Mucosa of rectum (tissue), 2 donors: ENCODE measurements at regions not wholly inside any gene's neighbourhood (a gene's known extent, or its start where the extent isn't known, plus 50 kb on each side); places are given as distances from the start of the nearest gene placed in this dataset.

Experiments used
- H3K27ac ChIP-seq, 2 donors: one replicate each; pipeline ENCODE4 v1.7.0; 2013; ENCODE audit warnings: inconsistent platforms in 2 of 2, low read depth in 2 of 2, low read length in 2 of 2
- H3K27me3 ChIP-seq, 2 donors: one replicate each; pipeline ENCODE4 v1.7.0; 2013; ENCODE audit warnings: low read length in 2 of 2; ENCODE audit not compliant: control insufficient read depth in 2 of 2, insufficient read depth in 2 of 2
- H3K36me3 ChIP-seq, 2 donors: one replicate each; pipeline ENCODE4 v1.7.0; 2013; ENCODE audit warnings: low read length in 2 of 2; ENCODE audit not compliant: control insufficient read depth in 2 of 2, insufficient read depth in 2 of 2
- H3K4me1 ChIP-seq, 2 donors: one replicate each; pipeline ENCODE4 v1.7.0; 2013; ENCODE audit warnings: low read length in 2 of 2, mild to moderate bottlenecking in 1 of 2; ENCODE audit not compliant: control insufficient read depth in 2 of 2, insufficient read depth in 2 of 2
- H3K4me3 ChIP-seq, 2 donors: one replicate each; pipeline ENCODE4 v1.7.0; 2013; ENCODE audit warnings: low read length in 2 of 2
- H3K9ac ChIP-seq, 2 donors: one replicate each; pipeline ENCODE4 v1.7.0; 2013; ENCODE audit warnings: low read length in 2 of 2, low read depth in 1 of 2, mild to moderate bottlenecking in 1 of 2
- H3K9me3 ChIP-seq, 2 donors: one replicate each; pipeline ENCODE4 v1.7.0; 2013; ENCODE audit warnings: low read length in 2 of 2; ENCODE audit not compliant: control insufficient read depth in 2 of 2
- donor health status: healthy.
- donor health status: Normal muscosa, but diverticular disease.

- H3K9ac ChIP-seq = peak overlapping the region; percentile 9 to 19
- H3K27ac ChIP-seq = peak overlapping the region; percentile 61 to 77
- H3K4me3 ChIP-seq = peak overlapping the region; percentile 45 to 56
These were observed 224.8 kb upstream of the MARCKS start for GRCh38 chr6:113632220-113632864.

GRCh38 chr6:113633638-113634037 lies 223.5 kb upstream of the MARCKS start:
- H3K27ac ChIP-seq = no peak overlapping the region
- no peaks in the 10 kb centered on the region for H3K27me3 ChIP-seq
- no peak overlapping the region for H3K4me3 ChIP-seq
- no peak overlapping the region for H3K9ac ChIP-seq
- H3K9me3 ChIP-seq = no peaks in the 10 kb centered on the region
- no peaks in the 10 kb centered on the region for H3K36me3 ChIP-seq
- H3K4me1 ChIP-seq = peaks cover 20 to 25% of the 10 kb centered on the region in 2 donors

More at GRCh38 chr6:113632220-113632864, 224.8 kb upstream of the MARCKS start:
- H3K4me1 ChIP-seq = peaks cover 20 to 28% of the 10 kb centered on the region in 2 donors
- H3K27me3 ChIP-seq = no peaks in the 10 kb centered on the region
- no peaks in the 10 kb centered on the region for H3K9me3 ChIP-seq
- no peaks in the 10 kb centered on the region for H3K36me3 ChIP-seq

GRCh38 chr6:113634352-113635163 lies 222.6 kb upstream of the MARCKS start:
- no peak overlapping the region for H3K4me3 ChIP-seq
- H3K9ac ChIP-seq = no peak overlapping the region
- peak overlapping the region in 1 of 2 donors; percentile 38 for H3K27ac ChIP-seq
- H3K36me3 ChIP-seq = no peaks in the 10 kb centered on the region
- H3K4me1 ChIP-seq = peaks cover 20 to 25% of the 10 kb centered on the region in 2 donors
- no peaks in the 10 kb centered on the region for H3K27me3 ChIP-seq
- H3K9me3 ChIP-seq = no peaks in the 10 kb centered on the region

GRCh38 chr6:113635222-113635986 lies 221.7 kb upstream of the MARCKS start:
- Histone ChIP-seq H3K27ac (no peak overlapping the region), H3K4me1 (peaks cover 20 to 33% of the 10 kb centered on the region in 2 donors), H3K9ac (no peak overlapping the region), H3K9me3 (no peaks in the 10 kb centered on the region), H3K27me3 (no peaks in the 10 kb centered on the region), H3K4me3 (no peak overlapping the region), H3K36me3 (no peaks in the 10 kb centered on the region)

- Histone ChIP-seq H3K4me1 (peaks cover 13 to 29% of the 10 kb centered on the region in 2 donors), H3K36me3 (no peaks in the 10 kb centered on the region), H3K27me3 (no peaks in the 10 kb centered on the region), H3K4me3 (no peak overlapping the region), H3K9me3 (no peaks in the 10 kb centered on the region), H3K9ac (no peak overlapping the region), H3K27ac (peak overlapping the region in 1 of 2 donors; percentile 43)
These were observed 220.8 kb upstream of the MARCKS start for GRCh38 chr6:113636357-113636824.

GRCh38 chr6:113640051-113640450 lies 217.1 kb upstream of the MARCKS start:
- no peak overlapping the region for H3K27ac ChIP-seq
- no peak overlapping the region for H3K4me3 ChIP-seq
- no peaks in the 10 kb centered on the region for H3K36me3 ChIP-seq
- H3K9ac ChIP-seq = no peak overlapping the region
- H3K27me3 ChIP-seq = no peaks in the 10 kb centered on the region
- no peaks in the 10 kb centered on the region for H3K9me3 ChIP-seq
- H3K4me1 ChIP-seq = peaks cover 18 to 38% of the 10 kb centered on the region in 2 donors

GRCh38 chr6:113642001-113642713 lies 215.0 kb upstream of the MARCKS start:
- peak overlapping the region; percentile 78 to 79 for H3K27ac ChIP-seq

GRCh38 chr6:113642714-113643406 lies 214.3 kb upstream of the MARCKS start:
- H3K4me1 ChIP-seq = peaks cover 33 to 51% of the 10 kb centered on the region in 2 donors
- no peaks in the 10 kb centered on the region for H3K27me3 ChIP-seq
- H3K36me3 ChIP-seq = no peaks in the 10 kb centered on the region
- peak overlapping the region; percentile 78 to 79 for H3K27ac ChIP-seq
- H3K4me3 ChIP-seq = peak overlapping the region; percentile 31 to 43
- H3K9me3 ChIP-seq = no peaks in the 10 kb centered on the region
- H3K9ac ChIP-seq = peak overlapping the region in 1 of 2 donors; percentile 42

More at GRCh38 chr6:113642001-113642713, 215.0 kb upstream of the MARCKS start:
- H3K4me1 ChIP-seq = peaks cover 28 to 48% of the 10 kb centered on the region in 2 donors
- no peaks in the 10 kb centered on the region for H3K36me3 ChIP-seq
- no peak overlapping the region for H3K9ac ChIP-seq
- H3K27me3 ChIP-seq = no peaks in the 10 kb centered on the region
- H3K4me3 ChIP-seq = peak overlapping the region; percentile 31 to 43
- H3K9me3 ChIP-seq = no peaks in the 10 kb centered on the region

GRCh38 chr6:113643407-113643770 lies 213.8 kb upstream of the MARCKS start:
- Histone ChIP-seq H3K27ac (peak overlapping the region; percentile 74 to 78), H3K36me3 (no peaks in the 10 kb centered on the region), H3K4me1 (peaks cover 33 to 55% of the 10 kb centered on the region in 2 donors), H3K9me3 (no peaks in the 10 kb centered on the region), H3K4me3 (no peak overlapping the region), H3K9ac (peak overlapping the region in 1 of 2 donors; percentile 42), H3K27me3 (no peaks in the 10 kb centered on the region)
